ENCODE measurements at regions not wholly inside any gene's neighbourhood (a gene's known extent, or its start where the extent isn't known, plus 50 kb on each side); places are given as distances from the start of the nearest gene placed in this dataset.

DNA sequence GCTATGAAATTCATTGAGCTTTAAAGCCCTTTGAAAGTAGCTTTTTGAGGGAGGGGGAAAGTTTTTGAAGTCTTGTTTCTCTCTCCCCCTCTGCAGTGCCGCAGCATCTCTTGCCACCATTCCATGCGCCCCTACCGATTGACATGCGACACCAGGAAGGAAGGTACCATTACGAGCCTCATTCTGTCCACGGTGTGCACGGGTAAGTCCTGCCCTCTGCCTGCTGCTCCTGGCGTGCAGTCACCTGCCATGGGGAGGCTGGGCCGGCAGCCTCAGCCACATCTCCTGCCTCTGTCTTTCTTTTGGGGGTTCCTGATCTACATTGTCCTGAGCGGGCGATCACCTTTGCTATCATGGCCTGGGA, 191.6 kb downstream of the GLI2 start:
- H3K9me3 ChIP-seq (ENCODE audit: control extremely low read depth in 1 of 3, control insufficient read depth in 2 of 3, insufficient read depth in 1 of 3, low read length in 2 of 3), result peaks cover 0 to 13% (median 0%) of the 10 kb centered on the region in 3 donors
- 94% methylated on average over 7 of the region's 11 CpGs for WGBS (ENCODE audit: insufficient coverage)
- intact Hi-C loops (cut with micrococcal nuclease), result no loop called here
- no peak for ATAC-seq (ENCODE audit: low read depth)
- no peak overlapping the region for H3K4me3 ChIP-seq (ENCODE audit: control extremely low read depth in 1 of 5, extremely low read depth in 1 of 5, insufficient read depth in 1 of 5, low read depth in 2 of 5, low read length in 4 of 5)
- TF ChIP-seq CTCF (IDR thresholded peaks at IDR 0.05) (no peak), EZH2 (IDR thresholded peaks at IDR 0.05; ENCODE audit: borderline replicate concordance, insufficient read depth, low read depth, low read length, poor library complexity, severe bottlenecking) (no peak)
- POLR2A ChIA-PET, result no interaction called here
- DNase-seq, result no peak
- Mint-ChIP-seq H3K9me3 (ENCODE audit: insufficient read depth) (peaks cover 2% of the 10 kb centered on the region), H3K27me3 (no peaks in the 10 kb centered on the region), H3K4me1 (no peaks in the 10 kb centered on the region), H3K27ac (no peak overlapping the region), H3K4me3 (no peak overlapping the region)
- H3K27me3 ChIP-seq (replicated peaks in 1 of 4; ENCODE audit: control extremely low read depth in 1 of 4, control insufficient read depth in 3 of 4, insufficient read depth in 4 of 4, low read length in 3 of 4), result no peaks in the 10 kb centered on the region
- no peaks in the 10 kb centered on the region for H3K36me3 ChIP-seq (replicated peaks in 1 of 2; ENCODE audit: control extremely low read depth in 1 of 2, control insufficient read depth in 1 of 2, extremely low read depth in 1 of 2, insufficient read depth in 2 of 2, low read length in 1 of 2)
- CTCF ChIA-PET, result no interaction called here
- H2AFZ ChIP-seq (ENCODE audit: insufficient read depth, low read depth, low read length, poor library complexity, severe bottlenecking), result no peak overlapping the region
- H3K9ac ChIP-seq (ENCODE audit: low read length), result no peak overlapping the region
- H3K4me2 ChIP-seq (replicated peaks; ENCODE audit: low read depth, low read length, poor library complexity, severe bottlenecking), result no peak overlapping the region
- H3K27ac ChIP-seq (ENCODE audit: low read length in 2 of 2), result no peak overlapping the region
- no peaks in the 10 kb centered on the region for H3K4me1 ChIP-seq (ENCODE audit: control insufficient read depth in 2 of 2, insufficient read depth in 2 of 2, low read length in 2 of 2)
- H3K79me2 ChIP-seq (ENCODE audit: control insufficient read depth, insufficient read depth, low read length), result no peaks in the 10 kb centered on the region
- no peaks in the 10 kb centered on the region for H4K20me1 ChIP-seq (ENCODE audit: control insufficient read depth, insufficient read depth, low read length, poor library complexity, severe bottlenecking)

GRCh38 chr2:120929829-120930228, 194.2 kb downstream of the GLI2 start:
- Histone ChIP-seq H3K4me2 (replicated peaks; ENCODE audit: low read depth, low read length, poor library complexity, severe bottlenecking) (no peak overlapping the region), H3K27ac (ENCODE audit: low read length in 2 of 2) (no peak overlapping the region), H4K20me1 (ENCODE audit: control insufficient read depth, insufficient read depth, low read length, poor library complexity, severe bottlenecking) (no peaks in the 10 kb centered on the region), H3K9ac (ENCODE audit: low read length) (no peak overlapping the region), H3K4me3 (ENCODE audit: control extremely low read depth in 1 of 5, extremely low read depth in 1 of 5, insufficient read depth in 1 of 5, low read depth in 2 of 5, low read length in 4 of 5) (no peak overlapping the region), H2AFZ (ENCODE audit: insufficient read depth, low read depth, low read length, poor library complexity, severe bottlenecking) (no peak overlapping the region), H3K4me1 (ENCODE audit: control insufficient read depth in 2 of 2, insufficient read depth in 2 of 2, low read length in 2 of 2) (no peaks in the 10 kb centered on the region), H3K79me2 (ENCODE audit: control insufficient read depth, insufficient read depth, low read length) (no peaks in the 10 kb centered on the region), H3K36me3 (replicated peaks in 1 of 2; ENCODE audit: control extremely low read depth in 1 of 2, control insufficient read depth in 1 of 2, extremely low read depth in 1 of 2, insufficient read depth in 2 of 2, low read length in 1 of 2) (no peaks in the 10 kb centered on the region), H3K27me3 (replicated peaks in 1 of 4; ENCODE audit: control extremely low read depth in 1 of 4, control insufficient read depth in 3 of 4, insufficient read depth in 4 of 4, low read length in 3 of 4) (no peaks in the 10 kb centered on the region), H3K9me3 (ENCODE audit: control extremely low read depth in 1 of 3, control insufficient read depth in 2 of 3, insufficient read depth in 1 of 3, low read length in 2 of 3) (peaks cover 0 to 14% (median 0%) of the 10 kb centered on the region in 3 donors)
- Mint-ChIP-seq H3K9me3 (ENCODE audit: insufficient read depth) (peaks cover 2% of the 10 kb centered on the region), H3K4me1 (no peaks in the 10 kb centered on the region), H3K27ac (no peak overlapping the region), H3K27me3 (peaks cover 3% of the 10 kb centered on the region), H3K4me3 (no peak overlapping the region)
- ATAC-seq (ENCODE audit: low read depth) (no peak), DNase-seq (no peak)
- WGBS (ENCODE audit: insufficient coverage), result 94% methylated on average over 2 of the region's 2 CpGs
- POLR2A ChIA-PET, result no interaction called here
- intact Hi-C loops (cut with micrococcal nuclease), result no loop called here
- no peak for TF ChIP-seq EZH2 (IDR thresholded peaks at IDR 0.05; ENCODE audit: borderline replicate concordance, insufficient read depth, low read depth, low read length, poor library complexity, severe bottlenecking)
- no peak for TF ChIP-seq CTCF (IDR thresholded peaks at IDR 0.05)
- CTCF ChIA-PET, result no interaction called here

All from B cell (primary cell).